HG02938 (cell line): ENCODE measurements at regions not wholly inside any gene's neighbourhood (a gene's known extent, or its start where the extent isn't known, plus 50 kb on each side); places are given as distances from the start of the nearest gene placed in this dataset.

Experiments
- ATAC-seq: cut with Tn5 transposase; IDR thresholded peaks from one replicate; pipeline ENCODE4 v1.9.1; 2021; ENCODE audit warnings: mild to moderate bottlenecking, moderate library complexity; ENCODE audit not compliant: unreplicated experiment

- no peak for ATAC-seq
Observed at GRCh38 chr10:129274748-129275474, 192.1 kb upstream of the MGMT start.

GRCh38 chr10:129275886-129276285 is 191.2 kb upstream of the MGMT start:
- ATAC-seq, result no peak

GRCh38 chr10:129277084-129277483 is 190.0 kb upstream of the MGMT start:
- ATAC-seq, result no peak

GRCh38 chr10:129277841-129278240 is 189.2 kb upstream of the MGMT start:
- no peak for ATAC-seq

GRCh38 chr10:129278686-129279085 is 188.4 kb upstream of the MGMT start:
- ATAC-seq, result no peak

GRCh38 chr10:129279446-129280154 is 187.4 kb upstream of the MGMT start:
- no peak for ATAC-seq

GRCh38 chr10:129280155-129280502 is 186.9 kb upstream of the MGMT start:
- ATAC-seq, result no peak

- ATAC-seq, result no peak
Observed at GRCh38 chr10:129280908-129281586, 186.0 kb upstream of the MGMT start.

GRCh38 chr10:129285459-129285858 is 181.6 kb upstream of the MGMT start:
- ATAC-seq, result no peak

GRCh38 chr10:129288999-129289584 is 177.9 kb upstream of the MGMT start:
- ATAC-seq, result no peak

GRCh38 chr10:129293991-129294700 is 172.9 kb upstream of the MGMT start:
- ATAC-seq, result no peak

- ATAC-seq, result no peak
Observed at GRCh38 chr10:129294944-129295343, 172.1 kb upstream of the MGMT start.

GRCh38 chr10:129305046-129305445 is 162.0 kb upstream of the MGMT start:
- ATAC-seq, result no peak

GRCh38 chr10:129307141-129307540 is 159.9 kb upstream of the MGMT start:
- no peak for ATAC-seq

- ATAC-seq, result no peak
Observed at GRCh38 chr10:129308953-129309564, 158.0 kb upstream of the MGMT start.

GRCh38 chr10:129309565-129309964 is 157.5 kb upstream of the MGMT start:
- no peak for ATAC-seq

- no peak for ATAC-seq
Observed at GRCh38 chr10:129310881-129311280, 156.2 kb upstream of the MGMT start.

- no peak for ATAC-seq
Observed at GRCh38 chr10:129319934-129320333, 147.1 kb upstream of the MGMT start.

GRCh38 chr10:129320340-129320739 is 146.7 kb upstream of the MGMT start:
- no peak for ATAC-seq

GRCh38 chr10:129321727-129322126 is 145.3 kb upstream of the MGMT start:
- ATAC-seq, result no peak
